AG09309 (cell line): ENCODE measurements at regions not wholly inside any gene's neighbourhood (a gene's known extent, or its start where the extent isn't known, plus 50 kb on each side); places are given as distances from the start of the nearest gene placed in this dataset.
"Not testable (repeated sequence)": the region's sequence is repeated elsewhere in the genome, so short reads cannot be mapped to it uniquely, and the experiment has no call there.

Experiments
- DNase-seq: peaks from one replicate; pipeline ENCODE4 v3.0.0-alpha.2; 2010; ENCODE audit warnings: low read depth
- H3K4me3 ChIP-seq: 2 replicates; pipeline ENCODE4 v1.5.1; 2011; ENCODE audit warnings: mild to moderate bottlenecking, low read depth, low read length, moderate library complexity; ENCODE audit not compliant: control insufficient read depth
- TF ChIP-seq, protein P1 (sequence below): IDR thresholded peaks from 2 replicates; pipeline ENCODE4 v1.5.1; 2011; ENCODE audit warnings: mild to moderate bottlenecking, low read depth, low read length, inconsistent platforms; ENCODE audit not compliant: insufficient read depth, control insufficient read depth; ENCODE audit errors: missing control alignments

DNA sequence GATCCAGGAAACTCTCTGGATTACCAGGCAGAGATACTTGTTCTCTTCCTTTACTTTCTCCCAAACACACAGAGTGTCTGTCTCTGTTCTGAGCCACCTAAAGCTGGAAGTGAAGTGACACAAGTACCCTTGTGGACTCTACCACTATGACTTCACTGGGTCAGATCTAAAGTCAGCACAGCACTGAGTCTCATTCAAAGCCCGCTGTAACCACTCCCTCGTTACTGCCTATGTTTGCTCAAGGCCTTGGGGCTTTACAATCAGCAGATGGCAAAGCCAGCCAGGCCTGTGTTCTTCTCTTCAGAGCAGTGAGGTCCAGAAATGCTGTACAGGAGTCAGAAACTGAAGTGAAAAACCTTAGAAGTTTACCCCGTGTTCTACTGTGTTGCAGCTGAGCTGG, 588.3 kb upstream of the SEMA6D start:
- TF ChIP-seq, protein P1, sequence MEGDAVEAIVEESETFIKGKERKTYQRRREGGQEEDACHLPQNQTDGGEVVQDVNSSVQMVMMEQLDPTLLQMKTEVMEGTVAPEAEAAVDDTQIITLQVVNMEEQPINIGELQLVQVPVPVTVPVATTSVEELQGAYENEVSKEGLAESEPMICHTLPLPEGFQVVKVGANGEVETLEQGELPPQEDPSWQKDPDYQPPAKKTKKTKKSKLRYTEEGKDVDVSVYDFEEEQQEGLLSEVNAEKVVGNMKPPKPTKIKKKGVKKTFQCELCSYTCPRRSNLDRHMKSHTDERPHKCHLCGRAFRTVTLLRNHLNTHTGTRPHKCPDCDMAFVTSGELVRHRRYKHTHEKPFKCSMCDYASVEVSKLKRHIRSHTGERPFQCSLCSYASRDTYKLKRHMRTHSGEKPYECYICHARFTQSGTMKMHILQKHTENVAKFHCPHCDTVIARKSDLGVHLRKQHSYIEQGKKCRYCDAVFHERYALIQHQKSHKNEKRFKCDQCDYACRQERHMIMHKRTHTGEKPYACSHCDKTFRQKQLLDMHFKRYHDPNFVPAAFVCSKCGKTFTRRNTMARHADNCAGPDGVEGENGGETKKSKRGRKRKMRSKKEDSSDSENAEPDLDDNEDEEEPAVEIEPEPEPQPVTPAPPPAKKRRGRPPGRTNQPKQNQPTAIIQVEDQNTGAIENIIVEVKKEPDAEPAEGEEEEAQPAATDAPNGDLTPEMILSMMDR = no peak
- DNase-seq = no peak
- no peak overlapping the region for H3K4me3 ChIP-seq

DNA sequence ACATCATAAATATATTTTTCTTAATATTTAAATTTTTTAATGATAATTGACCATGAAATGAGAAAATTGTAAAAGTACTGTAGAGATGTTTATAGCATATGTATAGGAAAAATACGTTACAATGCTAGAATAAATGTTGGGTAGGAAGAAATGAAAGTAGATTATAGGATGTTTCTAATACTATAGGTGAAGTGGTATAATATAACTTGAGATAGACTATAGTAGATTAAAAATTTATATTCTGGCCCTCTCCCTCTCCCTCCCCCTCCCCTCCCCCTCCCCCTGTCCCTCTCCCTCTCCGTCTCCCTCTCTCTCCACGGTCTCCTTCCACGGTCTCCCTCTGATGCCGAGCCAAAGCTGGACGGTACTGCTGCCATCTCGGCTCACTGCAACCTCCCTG, 585.9 kb upstream of the SEMA6D start:
- H3K4me3 ChIP-seq, DNase-seq: not testable (repeated sequence)

- TF ChIP-seq, protein P1 = no peak
- no peak overlapping the region for H3K4me3 ChIP-seq
- no peak for DNase-seq
Observed at GRCh38 chr15:47135267-47135666, 582.0 kb upstream of the SEMA6D start.

DNA sequence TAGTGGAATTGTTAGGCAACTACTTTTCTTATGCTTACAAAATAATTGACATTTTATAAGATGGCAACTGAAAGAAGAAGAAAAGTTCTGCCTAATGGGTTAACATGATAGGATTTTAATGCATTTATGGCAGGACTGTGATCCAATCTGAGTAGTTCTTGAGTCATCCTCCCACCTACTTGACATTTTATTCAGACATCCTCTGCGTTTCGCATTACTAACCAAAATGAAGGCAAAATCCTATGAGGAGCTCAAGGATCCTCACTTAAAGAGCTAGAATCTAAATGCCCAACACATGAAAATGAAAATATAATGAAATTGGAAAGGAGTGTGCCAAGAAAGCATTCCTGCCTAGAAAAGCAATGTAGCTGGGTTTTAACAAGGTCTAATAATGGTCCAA, 581.1 kb upstream of the SEMA6D start:
- no peak overlapping the region for H3K4me3 ChIP-seq
- TF ChIP-seq, protein P1 = no peak
- DNase-seq = no peak

DNA sequence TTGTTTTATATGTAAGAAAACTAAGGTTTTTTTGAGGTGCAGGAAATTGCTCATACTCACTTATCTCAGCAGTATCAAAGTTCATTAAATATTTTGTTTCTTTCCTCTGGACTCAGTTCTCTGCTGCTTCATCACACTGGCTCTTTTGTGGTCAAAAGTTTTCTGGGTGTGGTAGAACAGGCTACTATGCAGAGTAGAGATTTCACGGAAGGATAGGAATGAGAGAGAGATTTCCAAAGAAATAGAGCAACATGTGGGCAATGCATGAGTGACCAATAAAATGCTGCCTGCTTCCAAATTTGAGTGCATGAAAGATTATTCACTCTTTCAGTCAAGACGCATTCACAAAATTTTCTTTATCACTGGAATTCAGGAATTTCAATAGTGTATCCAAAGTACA, 577.3 kb upstream of the SEMA6D start:
- H3K4me3 ChIP-seq = no peak overlapping the region
- TF ChIP-seq, protein P1 = no peak
- no peak for DNase-seq

DNA sequence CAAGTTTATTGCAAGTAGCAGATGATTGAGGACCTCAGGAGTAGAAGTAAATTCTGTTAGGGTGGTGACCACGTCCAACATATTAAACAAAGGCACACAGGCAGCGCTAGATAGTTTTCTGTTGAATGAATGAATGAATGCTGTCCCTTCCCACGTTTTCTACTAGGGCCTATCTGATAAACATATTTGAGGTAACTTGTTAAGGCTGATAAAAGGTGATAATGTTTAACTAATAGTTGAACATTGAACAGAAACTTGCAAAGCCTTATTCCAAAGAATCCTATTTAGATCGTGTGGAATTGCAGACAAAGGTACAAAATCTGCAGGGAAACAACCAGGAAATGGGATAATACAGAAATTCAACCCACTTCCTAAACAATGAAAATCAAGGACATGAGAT, 559.5 kb upstream of the SEMA6D start:
- TF ChIP-seq, protein P1 = no peak
- H3K4me3 ChIP-seq = no peak overlapping the region
- no peak for DNase-seq

- H3K4me3 ChIP-seq = no peak overlapping the region
- TF ChIP-seq, protein P1 = no peak
- no peak for DNase-seq
Observed at GRCh38 chr15:47158573-47158972, 558.7 kb upstream of the SEMA6D start.

- TF ChIP-seq, protein P1 = no peak
- no peak for DNase-seq
- no peak overlapping the region for H3K4me3 ChIP-seq
Observed at GRCh38 chr15:47177177-47177576, 540.1 kb upstream of the SEMA6D start.
